ENCODE measurements at regions not wholly inside any gene's neighbourhood (a gene's known extent, or its start where the extent isn't known, plus 50 kb on each side); places are given as distances from the start of the nearest gene placed in this dataset.

- no peak for DNase-seq
Measured at GRCh38 chr2:81767187-81767912, 1462.8 kb upstream of the LRRTM1 start.

DNA sequence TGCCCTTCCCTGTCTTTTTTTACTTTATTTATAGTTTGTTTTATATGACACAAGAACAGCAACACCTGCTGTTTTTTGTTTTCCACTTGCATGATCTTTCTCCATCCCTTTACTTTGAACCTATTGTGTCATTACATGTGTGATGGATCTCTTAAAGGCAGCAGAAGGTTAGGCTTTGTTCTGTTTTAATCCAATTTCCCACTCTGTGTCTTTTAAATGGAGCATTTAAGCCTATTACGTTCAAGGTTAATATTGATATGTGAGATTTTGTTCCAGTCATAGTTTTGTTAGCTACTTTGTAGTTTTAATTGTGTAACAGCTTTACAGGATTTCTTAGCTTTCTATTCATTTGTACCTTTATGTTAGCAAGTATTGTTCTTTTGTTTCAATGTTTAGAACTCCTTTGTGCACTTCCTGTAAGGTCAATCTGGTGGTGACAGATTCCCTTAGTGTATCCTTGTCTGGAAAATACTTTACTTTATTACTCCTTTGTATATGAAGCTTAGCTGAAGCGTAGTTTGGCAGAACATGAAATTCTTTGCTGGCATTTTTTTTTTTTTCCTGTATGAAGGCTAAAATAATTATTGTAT is 1443.0 kb upstream of the LRRTM1 start:
- no peak for DNase-seq

GRCh38 chr2:81739966-81740365 is 1435.4 kb upstream of the LRRTM1 start:
- no peak for DNase-seq

DNA sequence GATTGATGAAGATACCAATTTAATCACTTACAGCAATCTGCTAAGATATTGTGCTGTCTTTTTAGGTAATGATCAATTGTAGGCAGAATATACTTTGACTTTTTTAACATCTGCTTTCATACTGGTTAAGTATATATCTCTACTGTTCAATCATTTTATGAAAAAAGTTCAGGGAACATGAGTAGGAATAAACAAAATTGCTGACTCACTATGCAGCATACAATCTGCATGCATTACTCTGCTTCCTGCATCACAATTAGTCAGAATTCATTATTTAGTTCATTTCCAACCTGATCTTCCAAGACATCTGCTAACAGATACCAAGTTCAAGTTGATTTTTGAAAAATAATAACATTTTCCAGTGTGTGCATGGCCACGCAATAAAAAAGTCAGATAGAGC is 1430.4 kb upstream of the LRRTM1 start:
- DNase-seq: no peak

GRCh38 chr2:81714817-81715216 is 1410.3 kb upstream of the LRRTM1 start:
- no peak for DNase-seq

DNA sequence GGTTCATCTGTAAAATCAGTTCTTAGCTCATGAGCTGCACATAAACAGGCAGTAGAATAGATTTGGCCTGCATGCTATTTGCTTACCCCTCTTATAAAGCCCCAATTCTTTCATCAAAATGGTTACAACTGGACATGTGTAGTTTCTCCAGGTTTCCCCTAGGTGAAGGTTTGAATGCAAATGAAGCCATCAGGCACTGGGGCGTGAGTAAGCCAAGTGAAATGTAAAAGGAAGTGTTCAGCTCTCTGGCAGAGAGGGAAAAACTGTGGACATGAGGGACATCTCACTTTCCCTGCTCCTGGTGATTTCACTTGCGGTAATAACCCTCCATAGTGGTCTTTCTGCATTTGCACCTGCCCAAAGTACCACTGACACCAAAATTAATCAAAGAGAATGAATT is 1402.3 kb upstream of the LRRTM1 start:
- no peak for DNase-seq

DNA sequence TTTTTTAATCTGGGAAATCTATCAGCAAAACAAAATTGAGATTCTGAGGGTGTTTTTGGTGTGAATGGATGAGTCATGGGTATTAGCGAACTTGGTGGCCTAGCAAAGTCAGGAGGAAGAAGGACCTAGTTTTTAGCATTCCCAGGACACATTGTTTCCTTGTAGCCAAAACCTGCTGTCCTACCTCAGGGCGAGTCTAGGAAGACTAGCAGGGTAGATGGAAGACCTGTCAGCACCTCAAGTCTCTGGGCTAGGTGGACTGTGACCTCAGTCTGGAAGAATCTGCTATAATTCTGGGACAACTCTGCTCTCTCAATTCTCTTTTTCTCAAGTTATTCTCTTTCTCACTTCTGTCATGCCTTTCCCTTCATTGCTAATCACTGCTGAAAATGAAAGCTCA is 1399.3 kb upstream of the LRRTM1 start:
- DNase-seq: no peak

GRCh38 chr2:81692566-81692965 is 1388.0 kb upstream of the LRRTM1 start:
- DNase-seq: no peak

DNA sequence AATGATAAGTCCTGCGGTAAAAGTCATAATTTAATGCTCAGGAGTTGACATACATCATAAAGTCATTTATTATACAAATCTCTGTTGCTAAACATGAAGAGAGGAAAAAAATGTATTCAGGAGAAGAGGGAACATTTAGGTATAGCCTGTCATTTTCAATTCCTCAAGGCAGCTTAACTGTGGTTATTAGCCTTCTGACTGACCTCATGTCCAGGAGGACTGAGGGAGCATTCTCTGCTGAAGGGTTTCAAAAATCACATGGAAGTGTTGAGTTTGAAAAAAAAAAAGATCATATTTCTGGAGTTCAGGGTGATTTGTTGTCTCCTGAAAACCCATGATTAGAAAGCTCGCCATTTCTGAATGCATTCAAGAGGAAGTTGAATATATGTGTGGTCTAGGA is 1371.1 kb upstream of the LRRTM1 start:
- no peak for DNase-seq

GRCh38 chr2:81672923-81673322 is 1368.4 kb upstream of the LRRTM1 start:
- no peak for DNase-seq

- no peak for DNase-seq
Measured at GRCh38 chr2:81672516-81672915, 1368.0 kb upstream of the LRRTM1 start.

GRCh38 chr2:81670885-81671284 is 1366.3 kb upstream of the LRRTM1 start:
- no peak for DNase-seq

DNA sequence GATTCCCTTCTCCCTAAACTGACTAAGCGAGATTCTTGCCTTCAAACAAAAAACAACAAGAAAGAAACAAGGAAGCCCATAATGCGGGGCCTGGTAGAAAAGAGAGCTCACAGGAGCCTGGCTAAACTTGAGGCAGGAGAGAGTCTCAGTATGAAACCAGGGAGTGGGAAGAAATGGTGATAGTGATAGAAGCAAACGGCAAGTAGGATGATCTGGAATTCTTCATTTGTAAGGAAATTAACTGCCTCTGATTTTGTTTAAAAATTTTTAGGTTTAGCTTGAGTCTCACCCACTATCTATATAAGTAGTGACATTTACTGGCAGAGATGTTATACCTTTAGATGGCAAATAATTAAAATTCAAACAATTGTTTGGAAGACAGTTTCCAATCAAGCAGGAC is 1356.5 kb upstream of the LRRTM1 start:
- DNase-seq: no peak

DNA sequence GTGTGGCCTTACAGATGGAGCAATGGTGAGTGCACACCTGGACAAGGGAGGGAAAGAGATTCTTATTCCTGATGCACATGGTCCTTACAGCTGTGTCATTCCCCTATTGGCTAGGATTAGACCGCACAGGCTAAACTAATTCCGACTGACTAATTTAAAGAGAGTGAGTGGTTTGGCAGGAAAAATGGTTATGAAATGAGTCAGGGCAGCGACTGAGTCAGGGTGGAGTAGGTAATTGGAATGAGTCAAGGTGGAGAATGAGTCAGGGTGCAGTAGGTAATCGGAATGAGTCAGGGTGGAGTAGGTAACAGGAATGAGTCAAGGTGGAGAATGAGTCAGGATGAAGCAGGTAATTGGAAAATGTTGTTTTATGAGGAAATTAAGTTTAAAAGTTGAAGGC is 1353.7 kb upstream of the LRRTM1 start:
- DNase-seq: no peak

DNA sequence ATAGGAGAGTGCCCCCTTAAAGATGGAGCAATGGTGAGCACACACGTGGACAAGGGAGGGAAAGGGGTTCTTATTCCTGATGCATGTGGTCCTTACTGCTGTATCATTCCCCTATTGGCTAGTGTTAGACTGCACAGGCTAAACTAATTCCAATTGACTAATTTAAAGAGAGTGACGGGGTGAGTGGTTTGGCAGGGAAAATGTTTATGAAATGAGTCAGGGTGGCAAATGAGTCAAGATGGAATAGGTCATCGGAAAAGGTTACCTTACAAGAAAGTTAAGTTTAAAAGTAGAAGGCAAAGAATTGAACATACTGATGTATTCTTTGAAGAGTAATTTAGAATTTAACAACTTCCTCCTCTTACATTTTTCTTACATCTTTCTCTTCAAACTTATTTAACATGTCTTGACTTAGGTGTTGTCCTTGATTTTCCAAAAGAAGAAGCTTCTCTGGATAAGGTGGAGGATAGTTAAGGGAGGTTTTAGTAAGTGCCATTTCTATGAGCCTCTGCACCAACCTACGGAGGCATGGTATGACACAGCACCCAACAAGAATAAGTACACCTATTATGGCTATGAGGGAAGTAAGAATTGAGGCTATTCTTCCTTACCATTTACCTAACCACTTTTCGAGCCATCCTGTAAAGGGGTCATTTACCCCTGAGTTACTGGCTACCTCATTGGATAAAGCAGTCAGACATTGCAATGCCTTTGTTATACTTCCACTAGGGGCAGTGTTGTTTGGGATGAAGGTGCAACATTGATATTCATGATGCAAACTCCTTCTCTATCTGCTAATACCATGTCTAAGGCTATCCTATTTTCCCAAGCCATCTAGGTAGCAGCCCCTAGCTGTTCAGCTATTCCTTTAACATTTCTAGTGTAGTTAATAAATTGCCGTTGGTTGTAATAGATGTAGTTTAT is 1345.8 kb upstream of the LRRTM1 start:
- DNase-seq: no peak

DNA sequence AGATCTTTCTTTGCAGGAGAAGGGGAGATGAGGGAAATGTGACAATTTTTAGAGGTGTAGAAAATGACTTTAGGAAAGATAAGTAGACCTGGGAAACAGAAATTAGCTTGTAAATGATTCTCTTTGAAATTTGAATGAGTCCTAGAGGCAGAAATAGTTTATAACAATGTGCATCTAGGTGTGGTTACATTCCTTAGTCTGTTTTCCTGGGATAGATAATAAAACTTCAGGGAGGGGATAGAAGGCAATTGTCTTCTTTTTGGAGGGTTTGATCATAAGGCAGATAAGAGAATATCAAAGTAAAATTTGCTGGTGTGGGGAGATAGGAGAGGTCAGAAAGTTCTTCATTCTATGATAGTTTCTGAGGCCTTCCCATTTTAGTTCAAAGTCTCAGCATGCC is 1344.3 kb upstream of the LRRTM1 start:
- DNase-seq: no peak

GRCh38 chr2:81648370-81648769 is 1343.8 kb upstream of the LRRTM1 start:
- DNase-seq: no peak

DNA sequence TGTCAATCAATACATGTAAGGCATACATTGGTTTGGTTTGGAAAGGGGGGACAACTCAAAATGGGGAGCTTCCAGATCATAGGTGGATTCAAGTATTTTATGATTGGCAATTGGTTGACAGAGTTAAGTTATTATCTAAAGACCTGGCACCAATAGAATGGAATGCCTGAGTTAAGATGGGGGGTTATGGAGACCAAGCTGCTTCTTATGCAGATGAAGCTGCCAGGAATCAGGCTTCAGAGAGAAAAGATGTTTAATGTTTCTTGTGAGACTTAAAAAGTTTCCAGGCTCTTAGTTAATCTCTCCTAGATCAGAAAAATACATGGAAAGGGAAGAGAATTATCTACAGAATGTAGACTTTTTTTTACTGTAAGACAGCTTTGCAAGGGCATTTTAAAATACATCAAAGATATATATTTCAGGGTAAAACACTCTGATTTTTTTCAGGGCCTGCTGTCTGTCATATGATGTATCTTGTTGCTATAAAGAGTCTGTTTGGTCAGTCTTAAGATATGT is 1343.2 kb upstream of the LRRTM1 start:
- no peak for DNase-seq

- DNase-seq: no peak
Measured at GRCh38 chr2:81645745-81646301, 1341.3 kb upstream of the LRRTM1 start.

GRCh38 chr2:81644189-81644588 is 1339.6 kb upstream of the LRRTM1 start:
- DNase-seq: no peak

GRCh38 chr2:81624825-81625224 is 1320.3 kb upstream of the LRRTM1 start:
- DNase-seq: no peak

- no peak for DNase-seq
Measured at GRCh38 chr2:81600088-81600487, 1295.5 kb upstream of the LRRTM1 start.

DNA sequence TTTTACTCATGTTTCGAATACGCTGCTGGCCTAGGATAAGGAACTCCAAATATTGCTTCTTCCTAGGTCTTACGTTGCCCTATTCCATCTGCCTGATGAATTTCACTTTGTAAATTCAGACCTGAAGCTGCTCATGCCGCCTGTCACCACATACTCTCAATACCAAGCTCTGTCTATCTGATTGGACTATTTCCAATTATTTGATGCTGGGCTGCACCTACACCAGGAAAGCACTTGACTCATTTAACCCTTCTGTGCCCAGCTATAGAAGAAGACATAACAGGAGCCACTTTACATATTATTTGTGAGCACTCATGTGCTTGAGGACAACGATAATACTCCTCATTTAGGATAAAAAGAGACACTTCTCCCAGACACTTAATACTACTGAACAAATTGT is 1293.9 kb upstream of the LRRTM1 start:
- no peak for DNase-seq
